ENCODE measurements at regions not wholly inside any gene's neighbourhood (a gene's known extent, or its start where the extent isn't known, plus 50 kb on each side); places are given as distances from the start of the nearest gene placed in this dataset.

DNA sequence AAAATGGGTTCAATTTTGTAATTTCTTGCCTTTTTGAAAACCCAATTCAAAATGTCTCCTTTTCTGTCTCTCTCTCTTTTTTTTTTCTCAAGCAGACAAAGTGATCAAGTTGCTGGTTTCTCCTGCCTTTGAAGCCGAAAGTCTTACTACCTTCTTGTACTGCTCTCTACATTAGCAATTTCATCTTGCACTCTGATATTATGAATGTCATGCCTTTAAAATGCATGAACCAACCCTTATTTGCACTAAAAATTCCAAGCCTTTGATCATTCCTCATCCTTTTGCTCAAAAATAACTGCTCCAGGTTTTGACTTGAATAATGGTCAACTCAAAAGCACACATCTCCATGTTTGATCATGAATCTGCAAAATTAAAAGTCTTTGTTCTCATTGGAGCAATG lies 125.2 kb downstream of the CETN3 start:
- DNase-seq (no peak), ATAC-seq (no peak)
- Histone ChIP-seq H3K4me3 (no peak overlapping the region), H3K36me3 (no peaks in the 10 kb centered on the region), H3K27me3 (no peaks in the 10 kb centered on the region), H3K9me3 (no peaks in the 10 kb centered on the region), H3K27ac (no peak overlapping the region), H3K4me1 (no peaks in the 10 kb centered on the region)
- intact Hi-C loops (cut with DNase I): no loop called here
- WGBS (ENCODE audit: insufficient coverage, low coverage, low lambda C conversion rate, missing lambda C conversion rate): 67% methylated on average over 1 of the region's 1 CpG
- no peak for TF ChIP-seq POLR2A (IDR thresholded peaks at IDR 0.05)
- TF ChIP-seq, protein P1, sequence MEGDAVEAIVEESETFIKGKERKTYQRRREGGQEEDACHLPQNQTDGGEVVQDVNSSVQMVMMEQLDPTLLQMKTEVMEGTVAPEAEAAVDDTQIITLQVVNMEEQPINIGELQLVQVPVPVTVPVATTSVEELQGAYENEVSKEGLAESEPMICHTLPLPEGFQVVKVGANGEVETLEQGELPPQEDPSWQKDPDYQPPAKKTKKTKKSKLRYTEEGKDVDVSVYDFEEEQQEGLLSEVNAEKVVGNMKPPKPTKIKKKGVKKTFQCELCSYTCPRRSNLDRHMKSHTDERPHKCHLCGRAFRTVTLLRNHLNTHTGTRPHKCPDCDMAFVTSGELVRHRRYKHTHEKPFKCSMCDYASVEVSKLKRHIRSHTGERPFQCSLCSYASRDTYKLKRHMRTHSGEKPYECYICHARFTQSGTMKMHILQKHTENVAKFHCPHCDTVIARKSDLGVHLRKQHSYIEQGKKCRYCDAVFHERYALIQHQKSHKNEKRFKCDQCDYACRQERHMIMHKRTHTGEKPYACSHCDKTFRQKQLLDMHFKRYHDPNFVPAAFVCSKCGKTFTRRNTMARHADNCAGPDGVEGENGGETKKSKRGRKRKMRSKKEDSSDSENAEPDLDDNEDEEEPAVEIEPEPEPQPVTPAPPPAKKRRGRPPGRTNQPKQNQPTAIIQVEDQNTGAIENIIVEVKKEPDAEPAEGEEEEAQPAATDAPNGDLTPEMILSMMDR (IDR thresholded peaks at IDR 0.05): no peak

DNA sequence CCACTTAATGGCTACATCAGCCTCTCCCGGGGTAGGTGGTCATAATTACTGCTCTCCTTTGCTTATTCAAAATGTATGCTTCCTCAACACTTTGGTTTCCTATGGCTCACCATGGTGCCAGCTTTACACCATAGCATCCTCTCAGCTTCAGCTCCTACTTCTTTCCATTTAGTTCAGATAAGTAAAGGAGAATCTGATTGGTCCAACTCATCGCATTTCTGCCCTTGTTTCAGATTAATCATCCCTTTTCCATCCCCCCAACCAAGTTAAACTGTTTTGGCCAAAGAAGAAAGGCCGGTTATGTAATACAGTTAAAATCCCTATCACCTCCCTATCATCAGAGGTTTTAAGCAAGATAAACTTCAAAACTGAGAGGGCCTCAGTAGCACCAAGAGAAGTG lies 130.5 kb downstream of the CETN3 start:
- Histone ChIP-seq H3K4me3 (no peak overlapping the region), H3K27me3 (no peaks in the 10 kb centered on the region), H3K9me3 (no peaks in the 10 kb centered on the region), H3K4me1 (no peaks in the 10 kb centered on the region), H3K27ac (no peak overlapping the region), H3K36me3 (no peaks in the 10 kb centered on the region)
- DNase-seq (no peak), ATAC-seq (no peak)
- TF ChIP-seq POLR2A (IDR thresholded peaks at IDR 0.05): no peak
- TF ChIP-seq, protein P1 (IDR thresholded peaks at IDR 0.05): no peak
- 55% methylated on average over 2 of the region's 3 CpGs for WGBS (ENCODE audit: insufficient coverage, low coverage, low lambda C conversion rate, missing lambda C conversion rate)
- intact Hi-C loops (cut with DNase I): no loop called here

DNA sequence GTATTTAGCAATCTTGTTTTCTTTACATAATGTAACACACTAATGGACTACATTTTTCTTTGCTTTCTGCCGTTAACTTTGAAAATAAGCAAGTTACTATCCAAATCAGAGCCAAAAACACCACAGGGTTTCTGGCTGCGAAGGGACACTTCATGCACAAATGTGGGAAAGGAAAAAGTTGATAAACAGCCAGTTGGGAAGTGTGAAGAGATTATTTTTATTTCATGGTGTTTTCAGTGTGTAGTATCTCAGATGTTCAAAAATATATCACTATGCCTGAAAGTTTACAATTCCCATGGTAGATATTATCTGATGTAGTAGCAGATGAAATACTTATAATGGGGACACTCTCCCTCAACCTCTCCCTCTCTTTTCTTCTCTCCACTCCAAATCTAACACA lies 135.3 kb downstream of the CETN3 start:
- ATAC-seq (no peak), DNase-seq (no peak)
- H3K9me3 ChIP-seq: no peaks in the 10 kb centered on the region
- H3K27me3 ChIP-seq: no peaks in the 10 kb centered on the region
- H3K36me3 ChIP-seq: no peaks in the 10 kb centered on the region
- H3K27ac ChIP-seq: no peak overlapping the region
- H3K4me3 ChIP-seq: no peak overlapping the region
- 43% methylated on average over 2 of the region's 2 CpGs for WGBS (ENCODE audit: insufficient coverage, low coverage, low lambda C conversion rate, missing lambda C conversion rate)
- H3K4me1 ChIP-seq: no peaks in the 10 kb centered on the region
- intact Hi-C loops (cut with DNase I): no loop called here
- no peak for TF ChIP-seq POLR2A (IDR thresholded peaks at IDR 0.05)
- TF ChIP-seq, protein P1 (IDR thresholded peaks at IDR 0.05): no peak

DNA sequence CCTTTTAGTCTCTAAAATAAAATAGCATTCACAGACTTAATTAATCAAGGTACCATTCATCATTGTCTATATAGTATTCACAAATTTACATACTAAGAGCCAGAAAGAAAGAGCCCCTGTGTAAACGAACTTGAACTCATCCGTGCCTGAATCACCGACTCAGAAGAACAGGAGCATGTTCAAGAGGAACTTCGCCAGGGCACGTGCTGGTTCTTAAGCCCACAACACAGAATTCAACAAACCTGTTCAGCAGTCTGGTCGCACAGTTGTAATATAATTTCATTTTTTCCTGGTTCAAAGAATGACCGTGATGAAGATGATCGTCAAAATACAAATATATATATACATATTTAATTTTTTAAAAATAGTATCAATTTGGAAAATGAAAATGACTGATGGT lies 141.9 kb downstream of the CETN3 start:
- TF ChIP-seq, protein P1 (IDR thresholded peaks at IDR 0.05): no peak
- no peak for TF ChIP-seq POLR2A (IDR thresholded peaks at IDR 0.05)
- H3K27me3 ChIP-seq: no peaks in the 10 kb centered on the region
- no peaks in the 10 kb centered on the region for H3K36me3 ChIP-seq
- WGBS (ENCODE audit: insufficient coverage, low coverage, low lambda C conversion rate, missing lambda C conversion rate): 54% methylated on average over 8 of the region's 8 CpGs
- H3K4me1 ChIP-seq: no peaks in the 10 kb centered on the region
- intact Hi-C loops (cut with DNase I): no loop called here
- no peaks in the 10 kb centered on the region for H3K9me3 ChIP-seq
- no peak overlapping the region for H3K4me3 ChIP-seq
- H3K27ac ChIP-seq: no peak overlapping the region
- ATAC-seq: no peak
- no peak for DNase-seq

DNA sequence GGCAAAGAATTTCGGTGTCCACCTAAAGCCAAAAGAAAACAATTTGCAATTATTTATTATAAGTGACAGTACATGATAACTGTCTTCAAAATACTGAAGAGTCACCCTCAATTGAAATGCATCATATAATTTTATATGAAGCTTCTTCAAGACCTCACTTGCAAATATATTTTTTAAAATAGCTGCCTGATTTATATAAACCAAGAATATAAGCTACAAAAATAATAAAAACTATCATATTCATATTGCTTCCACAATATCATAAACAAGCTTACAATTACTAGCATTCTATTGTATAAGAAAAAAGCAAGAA lies 144.1 kb downstream of the CETN3 start:
- no peak overlapping the region for H3K4me3 ChIP-seq
- no peaks in the 10 kb centered on the region for H3K27me3 ChIP-seq
- no peaks in the 10 kb centered on the region for H3K4me1 ChIP-seq
- H3K36me3 ChIP-seq: no peaks in the 10 kb centered on the region
- no peak overlapping the region for H3K27ac ChIP-seq
- WGBS (ENCODE audit: insufficient coverage, low coverage, low lambda C conversion rate, missing lambda C conversion rate): 0% methylated on average over 1 of the region's 1 CpG
- no peaks in the 10 kb centered on the region for H3K9me3 ChIP-seq
- intact Hi-C loops (cut with DNase I): no loop called here
- TF ChIP-seq POLR2A (IDR thresholded peaks at IDR 0.05): no peak
- TF ChIP-seq, protein P1 (IDR thresholded peaks at IDR 0.05): no peak
- no peak for DNase-seq
- no peak for ATAC-seq
